Limb (tissue), 2 donors: ENCODE measurements at regions not wholly inside any gene's neighbourhood (a gene's known extent, or its start where the extent isn't known, plus 50 kb on each side); places are given as distances from the start of the nearest gene placed in this dataset.
"Not testable (repeated sequence)": the region's sequence is repeated elsewhere in the genome, so short reads cannot be mapped to it uniquely, and the experiment has no call there.

ENCODE experiments used
- DNase-seq, 2 donors: peaks; one replicate each; pipeline ENCODE4 v3.0.0-alpha.2; 2016; ENCODE audit errors: extremely low spot score in 2 of 2

DNA sequence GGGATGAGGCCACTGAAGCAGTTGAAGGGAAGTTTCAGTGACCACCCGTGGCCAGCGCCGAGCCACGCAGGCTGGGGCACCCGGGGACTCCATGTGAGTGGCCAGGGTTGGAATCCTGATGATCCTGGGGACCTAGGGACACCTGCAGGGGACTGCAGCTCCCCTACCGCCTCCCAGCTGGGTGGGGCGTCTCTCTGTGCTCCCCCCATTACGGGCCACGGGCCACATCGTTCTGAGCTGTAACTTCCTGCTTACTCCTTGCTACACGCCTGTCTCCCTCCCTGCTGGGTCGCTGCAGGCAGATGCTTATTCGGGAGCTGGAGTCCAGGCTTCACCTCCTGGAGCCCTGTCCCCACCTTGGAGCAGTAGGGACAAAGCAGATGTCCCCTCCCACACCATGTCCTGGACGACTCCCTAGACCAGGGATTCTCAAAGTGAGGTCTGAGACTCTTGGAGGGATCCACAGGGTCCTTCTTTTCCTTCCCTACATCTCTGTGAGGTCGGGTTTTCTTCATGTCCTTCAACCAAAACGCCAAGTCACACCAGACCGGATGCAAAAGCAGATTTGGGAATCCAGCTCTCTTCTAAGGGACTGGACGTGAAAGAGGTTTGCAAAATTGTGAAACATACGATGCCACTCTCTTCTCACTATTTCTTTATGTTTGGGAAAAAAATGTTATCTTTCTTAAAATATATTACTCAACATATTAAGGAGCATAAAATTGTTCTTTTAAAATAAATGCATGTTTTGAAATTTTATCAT is 85.9 kb upstream of the NCOR2 start:
- no peak for DNase-seq

DNA sequence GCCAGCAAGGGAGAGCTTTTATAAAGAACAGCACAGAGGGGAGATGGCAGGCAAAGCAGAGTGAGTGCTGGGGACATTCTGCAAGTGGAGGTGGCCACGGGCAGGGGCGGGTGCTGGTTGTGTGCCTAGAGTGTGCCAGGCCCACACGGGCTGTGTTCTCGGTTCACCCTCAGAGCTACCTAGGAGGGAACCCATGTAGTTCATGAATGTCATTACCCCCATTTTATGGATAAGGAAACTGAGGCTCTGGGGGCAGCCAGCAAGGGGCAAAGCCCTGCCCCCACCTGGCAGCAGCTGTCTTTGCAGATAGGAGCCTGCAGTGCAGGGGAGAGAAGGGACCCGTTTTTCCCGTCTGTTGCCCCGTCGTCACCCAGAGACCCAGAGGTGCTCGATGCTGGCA is 85.2 kb upstream of the NCOR2 start:
- DNase-seq, result no peak

DNA sequence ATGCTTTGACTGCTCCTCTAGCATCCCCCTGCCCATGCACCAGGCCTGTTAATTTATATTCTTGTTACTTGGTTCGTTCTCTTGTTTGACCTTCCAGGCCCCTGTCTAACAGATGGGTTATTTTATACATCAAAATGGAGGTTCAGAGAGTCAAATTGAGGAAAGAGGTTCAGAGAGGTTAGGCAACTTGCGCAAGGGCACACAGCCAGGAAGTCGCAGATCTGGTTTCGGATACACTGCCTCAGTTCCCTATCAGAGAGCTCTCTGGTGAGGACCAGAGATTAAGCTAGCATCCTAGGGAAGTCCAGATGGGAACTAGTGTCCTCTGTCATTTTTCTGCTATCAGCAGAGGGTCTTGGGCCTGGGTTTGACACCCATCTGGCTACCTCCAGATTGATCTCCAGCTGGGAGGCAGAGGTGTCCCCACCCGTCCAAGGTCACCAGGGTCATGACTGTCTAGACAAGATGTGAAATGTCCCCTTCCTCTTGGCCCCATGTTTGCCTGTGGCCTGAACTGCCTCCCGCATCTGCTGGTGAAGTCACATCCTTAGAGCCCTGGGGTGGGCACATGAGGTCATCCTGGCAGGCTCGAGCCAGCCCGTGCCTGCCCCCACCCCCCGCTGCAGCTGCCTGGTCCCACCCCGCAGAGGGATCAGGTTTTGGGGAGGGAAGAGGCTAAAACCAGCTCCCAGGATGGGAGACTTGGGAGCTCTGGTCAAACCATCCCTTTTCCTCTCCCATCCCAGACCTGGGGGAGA is 84.3 kb upstream of the NCOR2 start:
- peak in 1 of 2 donors; percentile 53 for DNase-seq

DNA sequence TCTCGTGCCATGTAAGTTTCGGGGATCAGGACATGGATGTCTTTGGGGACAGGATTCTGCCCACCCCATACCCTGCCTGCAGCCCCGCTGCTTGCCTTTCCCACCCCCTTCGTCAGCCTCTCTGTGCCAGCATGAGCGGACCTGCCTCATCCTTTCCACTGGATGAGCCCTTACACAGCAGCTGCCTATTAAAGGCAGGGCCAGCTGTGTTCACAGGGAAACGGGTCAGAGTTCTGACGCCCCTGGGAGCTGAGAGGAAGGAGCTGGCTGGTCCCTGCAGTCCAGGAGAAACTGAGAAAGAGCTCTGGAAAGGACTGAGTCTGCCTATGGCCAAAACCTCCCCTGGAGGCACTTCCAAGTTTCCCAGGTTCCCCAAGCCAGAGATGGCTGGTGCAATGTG is 83.5 kb upstream of the NCOR2 start:
- no peak for DNase-seq

DNA sequence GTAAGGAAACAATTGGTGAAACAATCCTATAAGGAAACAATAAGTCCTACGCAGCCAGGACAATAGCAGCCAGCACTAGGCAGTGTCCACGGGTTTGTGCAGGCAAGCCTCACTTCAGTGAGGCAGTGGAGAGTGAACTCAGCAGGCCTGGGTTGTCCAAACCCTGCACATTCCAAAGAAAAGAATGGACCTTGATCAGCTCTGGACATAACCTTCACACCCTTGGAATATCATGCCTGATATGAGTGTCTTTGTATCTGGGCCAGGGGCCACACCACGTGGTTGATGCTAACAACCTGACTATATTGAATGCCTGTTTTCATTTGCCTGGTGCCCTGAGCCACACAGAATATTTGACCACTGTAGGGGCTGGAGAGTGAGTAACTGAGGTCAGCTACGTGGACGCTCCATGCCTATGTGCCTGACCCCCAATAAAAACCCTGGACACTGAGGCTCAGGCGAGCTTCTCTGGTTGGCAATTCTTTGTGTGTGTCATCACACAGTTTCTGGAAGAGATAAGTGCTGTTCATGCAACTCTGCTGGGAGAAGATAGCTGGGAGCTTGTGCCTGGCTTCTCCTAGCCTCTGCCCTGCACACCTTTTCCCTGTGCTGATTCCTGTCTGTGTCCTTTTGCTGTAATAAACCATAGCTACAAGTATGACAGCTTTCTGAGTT is 81.4 kb upstream of the NCOR2 start:
- DNase-seq, result no peak

DNA sequence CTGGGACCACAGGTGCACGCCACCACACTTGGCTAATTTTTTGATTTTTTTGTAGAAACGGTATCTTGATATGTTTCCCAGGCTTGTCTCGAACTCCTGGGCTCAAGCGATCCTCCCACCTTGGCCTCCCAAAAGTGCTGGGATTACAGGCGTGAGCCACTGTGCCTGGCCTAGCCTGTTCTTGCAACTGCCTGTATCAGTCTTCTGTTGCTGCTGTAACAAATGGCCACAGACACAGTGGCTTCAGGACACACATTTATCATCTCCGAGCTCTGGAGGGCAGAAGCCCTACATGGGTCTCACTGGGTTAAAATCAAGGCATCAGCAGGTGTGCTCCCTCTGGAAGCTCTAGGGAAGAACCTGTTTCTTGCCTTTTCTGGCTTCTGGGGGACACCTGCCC is 79.9 kb upstream of the NCOR2 start:
- no peak for DNase-seq

DNA sequence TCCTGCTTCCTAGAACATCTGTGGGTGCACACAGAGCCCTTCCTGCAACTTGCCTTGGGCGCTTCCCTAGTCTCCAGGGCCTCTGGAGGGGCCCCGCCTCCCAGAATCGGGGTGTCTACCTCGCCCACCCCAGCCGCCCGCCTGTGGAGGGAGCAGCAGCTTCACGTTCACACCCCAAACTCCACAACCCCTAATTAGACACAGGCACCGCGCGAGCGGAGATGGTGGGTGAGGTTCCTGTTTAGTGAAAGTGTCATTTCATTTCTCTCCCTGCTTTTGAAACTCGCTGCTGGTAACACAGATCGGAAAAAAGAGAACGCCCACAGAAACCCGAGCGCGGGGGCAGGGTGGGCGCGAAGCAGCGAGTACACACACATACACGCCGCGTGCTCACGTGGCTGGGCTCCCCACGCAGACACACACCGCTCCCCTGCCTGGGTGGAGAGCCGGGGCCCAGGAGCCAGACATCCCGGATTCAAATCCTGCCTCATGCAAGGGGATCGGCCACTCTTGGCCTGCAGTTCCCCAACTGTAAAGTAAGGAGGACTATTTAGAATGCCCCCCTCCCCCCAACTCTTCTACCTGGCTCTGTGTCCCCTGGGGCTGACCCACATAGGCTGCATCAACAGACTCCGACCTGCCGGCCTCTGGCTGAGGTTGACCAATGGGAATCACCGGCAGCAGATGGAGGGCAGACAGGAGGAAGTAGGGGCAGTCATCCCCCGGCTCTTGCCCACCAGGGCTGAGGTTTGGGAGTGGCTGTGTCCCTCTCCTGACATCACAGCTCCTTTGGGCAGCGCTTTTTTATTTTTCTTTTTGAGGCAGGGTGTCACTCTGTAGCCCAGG is 79.2 kb upstream of the NCOR2 start:
- no peak for DNase-seq

DNA sequence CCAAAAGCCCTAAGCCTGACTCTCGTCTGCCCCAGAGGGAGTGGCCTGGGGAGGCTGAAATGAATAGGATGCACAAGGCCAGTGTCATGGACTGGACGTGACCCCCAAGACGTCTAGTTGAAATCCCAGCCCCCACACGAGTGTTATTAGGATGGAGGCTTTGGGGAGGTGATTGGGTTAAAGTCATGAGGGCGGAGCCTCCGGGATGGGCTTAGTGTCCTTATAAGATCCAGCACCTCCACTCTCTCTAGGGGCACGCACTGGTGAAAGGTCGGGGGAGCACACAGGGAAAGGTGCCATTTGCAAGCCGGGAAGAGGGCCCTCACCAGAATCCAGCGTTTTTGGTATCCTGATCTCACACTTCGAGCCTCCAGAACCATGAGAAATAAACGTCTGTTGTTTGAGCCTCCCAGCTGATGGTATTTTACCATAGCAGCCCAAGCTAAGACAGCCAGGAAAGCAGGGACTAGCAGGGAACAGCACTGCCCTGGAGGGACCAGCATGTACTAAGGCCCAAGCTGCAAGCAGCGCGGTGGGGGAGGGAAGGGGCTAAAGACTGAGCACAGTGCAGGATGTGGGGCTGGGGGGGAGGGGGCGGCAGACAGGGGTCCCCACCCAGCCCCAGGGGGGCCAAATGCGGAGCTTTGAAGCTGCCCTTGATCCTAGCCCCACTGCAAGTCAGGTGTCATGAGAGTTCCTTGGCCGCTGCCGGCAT is 78.3 kb upstream of the NCOR2 start:
- no peak for DNase-seq

DNA sequence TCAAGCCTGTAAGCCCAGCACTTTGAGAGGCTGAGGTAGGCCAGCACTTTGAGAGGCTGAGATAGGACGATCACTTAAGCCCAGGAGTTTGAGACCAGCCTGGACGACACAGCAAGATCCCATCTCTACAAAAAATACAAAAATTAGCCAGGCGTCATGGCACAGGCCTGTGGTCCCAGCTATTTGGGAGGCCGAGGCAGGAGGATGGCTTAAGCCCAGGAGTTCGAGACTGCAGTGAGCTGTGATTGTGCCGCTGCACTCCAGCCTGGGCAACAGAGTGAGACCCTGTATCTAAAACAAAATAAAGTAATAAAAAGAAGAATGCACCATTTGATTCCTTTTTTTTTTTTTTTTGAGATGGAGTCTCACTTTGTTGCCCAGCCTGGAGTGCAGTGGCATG is 76.4 kb upstream of the NCOR2 start:
- DNase-seq, result not testable (repeated sequence)

DNA sequence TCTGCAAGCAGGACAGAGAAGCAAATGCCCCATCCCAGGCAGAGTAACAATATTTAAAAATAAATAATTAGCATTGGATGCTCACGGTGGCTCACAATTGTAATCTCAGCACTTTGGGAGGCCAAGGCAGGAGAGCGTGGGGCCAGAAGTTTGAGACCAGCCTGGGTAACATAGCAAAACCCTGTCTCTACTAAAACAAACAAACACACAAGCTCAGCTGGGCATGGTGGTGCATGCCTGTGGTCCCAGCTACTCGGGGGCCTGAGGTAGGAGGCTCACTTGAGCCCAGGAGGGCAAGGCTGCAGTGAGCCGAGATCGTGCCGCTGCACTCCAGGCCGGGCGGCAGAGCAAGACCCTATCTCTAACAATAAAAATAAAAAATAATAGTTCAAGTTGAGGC is 74.7 kb upstream of the NCOR2 start:
- DNase-seq, result no peak

DNA sequence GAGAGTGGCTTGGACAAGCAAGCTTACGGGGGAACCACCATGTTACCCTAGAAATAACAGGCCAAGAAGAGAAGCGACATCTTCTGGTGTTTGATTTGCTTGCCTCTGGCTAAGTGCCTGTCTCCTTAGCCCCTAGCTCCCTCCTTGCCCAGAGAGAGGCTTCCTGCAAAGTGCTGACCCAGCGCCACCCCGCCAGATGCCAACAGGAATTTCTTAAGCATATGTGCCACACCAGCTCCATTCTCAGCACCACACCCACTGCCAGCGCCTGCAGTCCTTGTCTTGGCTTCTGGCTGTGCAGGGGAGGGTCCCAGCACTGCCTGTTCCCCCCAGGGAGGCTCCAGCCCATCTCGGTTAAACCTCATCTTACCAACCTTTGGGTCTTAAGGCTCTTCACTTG is 74.2 kb upstream of the NCOR2 start:
- DNase-seq, result no peak

DNA sequence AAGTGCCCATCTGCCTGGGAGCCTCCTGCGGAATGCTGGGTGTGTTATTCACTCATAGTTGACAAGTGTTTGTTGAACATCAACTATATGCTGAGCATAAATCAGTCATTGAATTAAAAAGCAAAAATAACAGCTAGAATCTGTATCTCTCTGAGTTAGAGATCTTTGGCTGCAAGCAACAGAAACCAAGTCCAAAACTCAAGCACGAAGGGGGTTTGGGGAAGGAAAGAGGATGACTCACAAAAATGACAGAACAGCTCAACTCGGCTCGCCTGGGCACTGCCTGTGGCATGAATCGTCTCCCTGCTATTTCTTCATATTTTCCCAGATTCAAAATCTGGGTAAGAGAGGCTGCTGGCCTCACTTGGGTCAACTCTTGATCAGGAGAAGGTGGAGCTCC is 72.6 kb upstream of the NCOR2 start:
- no peak for DNase-seq

DNA sequence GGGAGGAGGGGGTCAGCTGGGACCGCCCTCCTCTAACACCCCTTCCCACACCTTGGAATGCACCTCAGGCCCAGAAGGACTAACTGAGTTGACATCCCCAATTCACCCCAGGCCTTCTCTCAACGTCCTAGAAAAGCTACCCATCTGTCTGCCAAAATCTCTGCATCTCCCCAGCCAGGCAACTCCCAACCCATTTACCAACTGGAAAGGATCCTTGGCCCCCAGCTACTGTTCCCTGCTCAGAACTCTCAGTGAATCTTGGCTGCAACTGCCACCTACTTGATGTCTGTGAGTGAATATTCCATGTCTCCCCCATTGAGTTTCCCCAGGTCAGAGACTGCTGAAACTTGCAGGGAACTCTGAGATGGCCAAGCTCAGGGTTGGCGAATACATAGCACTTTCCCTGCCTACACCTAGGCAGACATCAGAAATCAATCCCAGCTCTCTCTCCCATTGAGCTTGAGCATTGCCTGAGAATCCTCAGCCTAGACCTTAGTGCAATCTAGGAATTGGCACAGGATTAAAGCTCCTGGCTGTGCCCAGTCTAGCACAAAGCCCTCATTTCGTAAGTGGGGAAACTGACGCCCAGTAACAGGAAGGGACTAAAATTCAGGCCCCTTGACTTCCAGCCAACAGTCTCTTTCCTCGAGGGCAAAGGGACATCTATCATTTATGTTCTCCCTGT is 71.9 kb upstream of the NCOR2 start:
- DNase-seq, result no peak

DNA sequence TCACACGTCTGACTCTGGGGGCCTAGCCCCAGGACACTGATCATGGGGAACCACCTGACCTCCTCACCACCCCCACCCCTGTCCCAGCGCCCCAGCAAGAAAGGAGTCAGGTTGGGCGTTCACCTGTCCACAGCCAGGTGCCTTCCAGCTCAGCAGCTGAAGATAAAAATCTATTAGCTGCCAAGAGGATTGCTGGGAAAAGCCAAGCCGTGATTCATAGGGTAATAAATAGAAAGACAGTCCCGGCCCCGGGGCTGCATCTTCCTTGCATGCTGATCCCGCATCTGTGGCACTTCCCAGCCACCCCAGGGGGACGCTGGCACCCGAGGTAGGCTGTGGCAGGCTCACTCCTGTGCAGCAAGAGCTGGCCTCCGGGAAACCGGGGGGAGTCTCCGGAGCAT is 70.2 kb upstream of the NCOR2 start:
- no peak for DNase-seq

DNA sequence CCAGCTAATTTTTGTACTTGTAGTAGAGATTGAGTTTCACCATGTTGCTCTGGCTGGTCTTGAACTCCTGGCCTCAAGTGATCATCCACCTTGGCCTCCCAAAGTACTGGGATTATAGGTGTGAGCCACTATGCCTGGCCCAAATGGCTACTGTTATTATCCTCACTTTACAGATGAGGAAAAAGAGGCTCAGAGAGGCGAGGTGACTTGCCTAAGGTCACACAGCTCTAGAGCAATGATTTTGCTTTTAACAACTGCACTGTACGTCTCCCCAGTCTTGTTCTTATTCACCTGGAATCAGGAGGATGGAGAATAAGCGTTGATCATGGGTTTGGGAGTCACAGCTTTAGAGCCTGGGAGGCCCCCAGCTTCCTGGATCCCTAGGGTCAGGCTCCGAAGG is 69.8 kb upstream of the NCOR2 start:
- no peak for DNase-seq

DNA sequence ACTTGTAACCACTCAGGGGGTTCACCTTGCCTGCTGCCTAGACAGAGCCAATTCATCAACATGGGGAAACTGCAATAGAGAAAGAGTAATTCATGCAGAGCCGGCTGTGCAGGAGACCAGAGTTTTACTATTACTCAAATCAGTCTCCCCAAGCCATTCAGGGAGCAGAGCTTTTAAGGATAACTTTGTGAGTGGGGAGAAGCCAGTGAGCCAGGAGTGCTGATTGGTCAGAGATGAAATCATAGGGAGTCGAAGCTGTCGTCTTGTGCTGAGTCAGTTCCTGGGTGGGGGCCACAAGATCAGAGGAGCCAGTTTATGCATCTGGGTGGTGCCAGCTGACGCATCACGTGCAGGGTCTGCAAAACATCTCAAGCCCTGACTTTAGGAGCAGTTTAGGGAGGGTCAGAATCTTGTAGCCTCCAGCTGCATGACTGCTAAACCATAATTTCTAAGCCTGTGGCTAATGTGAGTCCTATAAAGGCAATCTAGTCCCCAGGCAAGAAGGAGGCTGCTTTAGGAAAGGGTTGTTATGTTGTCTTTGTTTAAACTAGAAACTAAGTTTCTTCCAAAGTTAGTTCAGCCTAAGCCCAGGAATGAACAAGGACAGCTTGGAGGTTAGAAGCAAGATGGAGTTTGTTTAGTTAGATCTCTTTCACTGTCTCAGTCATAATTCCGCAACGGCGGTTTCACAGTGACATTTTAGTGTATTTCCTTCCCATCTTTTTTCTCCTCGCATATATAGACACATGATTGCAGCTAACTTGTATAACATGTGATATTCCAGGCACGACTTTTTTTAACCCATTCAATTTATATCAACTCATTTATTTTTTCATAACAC is 68.9 kb upstream of the NCOR2 start:
- DNase-seq, result no peak

DNA sequence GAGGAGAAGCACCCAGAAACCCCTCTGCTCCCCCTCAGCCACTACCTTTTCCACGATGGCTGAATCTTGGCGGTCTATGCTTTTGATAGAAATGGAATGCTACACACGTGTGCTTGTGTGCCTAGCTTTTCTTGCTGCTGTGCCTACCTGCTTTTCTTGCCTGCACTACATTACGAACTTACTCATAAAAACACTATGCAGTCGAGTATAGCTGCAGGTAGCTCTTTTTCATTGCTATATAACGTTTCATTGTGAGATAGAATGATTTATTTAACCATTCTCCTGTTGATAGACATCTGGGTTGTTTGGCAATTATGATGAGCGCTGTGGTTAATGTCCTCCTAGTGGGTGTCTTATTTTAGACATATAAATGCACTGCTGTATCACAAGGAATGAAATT is 67.9 kb upstream of the NCOR2 start:
- no peak for DNase-seq

DNA sequence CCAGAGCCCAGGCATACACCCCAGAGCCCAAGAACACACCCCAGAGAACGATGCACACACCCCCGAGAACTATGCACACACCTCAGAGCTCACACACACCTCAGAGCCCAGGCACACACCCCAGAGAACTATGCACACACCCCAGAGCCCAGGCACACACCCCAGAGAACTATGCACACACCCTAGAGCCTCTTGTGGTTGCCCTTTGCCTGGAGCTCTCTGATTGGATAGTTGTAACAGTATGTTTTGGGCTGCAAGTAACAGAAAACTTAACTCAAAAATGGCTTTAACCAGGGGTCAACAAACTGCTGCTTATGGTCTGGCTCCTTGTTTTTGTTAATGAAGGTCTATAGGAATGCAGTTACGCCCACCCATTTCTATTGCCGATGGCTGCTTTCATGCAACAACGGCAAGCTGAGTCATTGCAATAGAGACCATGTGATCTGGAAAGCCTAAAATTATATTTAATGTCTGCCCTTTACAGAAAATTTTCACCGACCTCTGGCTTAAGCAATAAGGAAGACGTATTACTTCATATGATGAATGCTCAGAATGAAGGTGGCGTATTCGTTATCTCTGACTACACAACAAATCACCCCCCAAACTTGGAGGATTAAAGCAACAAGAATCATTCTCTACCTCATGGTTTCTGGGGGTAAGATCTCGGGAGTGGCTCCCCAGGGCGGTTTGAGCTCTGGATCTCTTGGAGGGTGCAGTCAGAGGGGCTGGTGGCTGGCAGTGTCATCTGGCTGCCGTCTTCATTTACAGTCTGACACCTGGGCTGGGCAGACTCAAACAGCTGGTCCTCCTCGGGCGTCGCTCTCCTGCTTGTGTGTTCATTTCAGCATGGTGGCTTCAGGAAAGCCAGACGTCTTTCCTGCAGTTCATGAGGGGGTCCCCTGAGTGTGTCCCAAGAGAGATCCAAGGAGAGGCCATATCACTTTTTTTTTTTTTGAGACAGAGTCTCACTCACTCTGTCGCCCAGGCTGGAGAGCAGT is 66.3 kb upstream of the NCOR2 start:
- no peak for DNase-seq
